Vagina (tissue), 2 donors: ENCODE measurements at regions not wholly inside any gene's neighbourhood (a gene's known extent, or its start where the extent isn't known, plus 50 kb on each side); places are given as distances from the start of the nearest gene placed in this dataset.

Source experiments
- DNase-seq, 2 donors: peaks; one replicate each; pipeline ENCODE4 v3.0.0-alpha.2; 2017; ENCODE audit errors: extremely low spot score in 2 of 2
- H3K27ac ChIP-seq: fragments of 200-600 bp; sonication (generic); one replicate; pipeline ENCODE4 v1.5.1; 2019
- H3K27me3 ChIP-seq: fragments of 200-600 bp; sonication (generic); one replicate; pipeline ENCODE4 v1.5.1; 2019
- H3K36me3 ChIP-seq, 2 donors: fragments of 200-600 bp; sonication (generic); one replicate each; pipeline ENCODE4 v1.5.1; 2017 to 2019
- H3K4me1 ChIP-seq: fragments of 200-600 bp; sonication (generic); one replicate; pipeline ENCODE4 v1.5.1; 2019
- H3K4me3 ChIP-seq, 2 donors: fragments of 200-600 bp; sonication (generic); 1 replicate in 1 of 2; 2 replicates in 1 of 2; pipeline ENCODE4 v1.5.1; 2016 to 2019
- H3K9me3 ChIP-seq: fragments of 200-600 bp; sonication (generic); one replicate; pipeline ENCODE4 v1.5.1; 2019
- CTCF ChIP-seq, 3 experiments: fragments of 450-650 bp in 2 of 3; fragments of 200-600 bp in 1 of 3; sonication (generic) in 1 of 3; IDR thresholded peaks; one replicate each; pipeline ENCODE4 v1.5.1; 2017 to 2019; ENCODE audit warnings: antibody characterized with exemption in 3 of 3, mild to moderate bottlenecking in 2 of 3, moderate library complexity in 2 of 3
- POLR2A ChIP-seq, 2 donors: fragments of 450-650 bp; IDR thresholded peaks; one replicate each; pipeline ENCODE4 v1.6.1; 2017; ENCODE audit warnings: antibody characterized with exemption in 2 of 2, mild to moderate bottlenecking in 2 of 2, moderate library complexity in 2 of 2
- POLR2AphosphoS5 ChIP-seq, 2 donors: sonication (generic); formaldehyde crosslinking; IDR thresholded peaks; one replicate each; pipeline ENCODE4 v1.9.0; 2017; ENCODE audit warnings: antibody characterized with exemption in 2 of 2, mild to moderate bottlenecking in 2 of 2, low read depth in 1 of 2; ENCODE audit not compliant: insufficient read depth in 1 of 2
- intact Hi-C: fragments of 100-400 bp; cut with DNase I; formaldehyde crosslinking; loops from one replicate; pipeline ENCODE4 v1.15.1; 2023

GRCh38 chr7:25680636-25681035 is 452.4 kb upstream of the NPVF start:
- TF ChIP-seq POLR2AphosphoS5 (IDR thresholded peaks at IDR 0.05; ENCODE audit: insufficient read depth in 1 of 2, low read depth in 1 of 2), result no peak
- no peak for TF ChIP-seq POLR2A (IDR thresholded peaks at IDR 0.05)
- TF ChIP-seq CTCF (IDR thresholded peaks at IDR 0.05), result no peak
- H3K9me3 ChIP-seq, result no peaks in the 10 kb centered on the region
- DNase-seq, result no peak
- no peak overlapping the region for H3K27ac ChIP-seq
- intact Hi-C loops, result no loop called here
- no peaks in the 10 kb centered on the region for H3K4me1 ChIP-seq
- no peaks in the 10 kb centered on the region for H3K27me3 ChIP-seq
- H3K4me3 ChIP-seq, result no peak overlapping the region
- H3K36me3 ChIP-seq, result no peaks in the 10 kb centered on the region

- H3K27ac ChIP-seq, result no peak overlapping the region
- H3K9me3 ChIP-seq, result no peaks in the 10 kb centered on the region
- H3K36me3 ChIP-seq, result no peaks in the 10 kb centered on the region
- H3K4me1 ChIP-seq, result no peaks in the 10 kb centered on the region
- no peak for DNase-seq
- intact Hi-C loops, result no loop called here
- H3K4me3 ChIP-seq, result no peak overlapping the region
- H3K27me3 ChIP-seq, result no peaks in the 10 kb centered on the region
- no peak for TF ChIP-seq POLR2AphosphoS5 (IDR thresholded peaks at IDR 0.05; ENCODE audit: insufficient read depth in 1 of 2, low read depth in 1 of 2)
- no peak for TF ChIP-seq CTCF (IDR thresholded peaks at IDR 0.05)
- no peak for TF ChIP-seq POLR2A (IDR thresholded peaks at IDR 0.05)
These were observed 456.1 kb upstream of the NPVF start for GRCh38 chr7:25684360-25684759.

- DNase-seq, result no peak
- no peak for TF ChIP-seq CTCF (IDR thresholded peaks at IDR 0.05)
- TF ChIP-seq POLR2A (IDR thresholded peaks at IDR 0.05), result no peak
- no peak for TF ChIP-seq POLR2AphosphoS5 (IDR thresholded peaks at IDR 0.05; ENCODE audit: insufficient read depth in 1 of 2, low read depth in 1 of 2)
- Histone ChIP-seq H3K27me3 (no peaks in the 10 kb centered on the region), H3K9me3 (no peaks in the 10 kb centered on the region), H3K4me1 (no peaks in the 10 kb centered on the region), H3K4me3 (no peak overlapping the region), H3K27ac (no peak overlapping the region), H3K36me3 (no peaks in the 10 kb centered on the region)
- intact Hi-C loops, result no loop called here
These were observed 458.2 kb upstream of the NPVF start for GRCh38 chr7:25686493-25686892.

- intact Hi-C loops, result no loop called here
- H3K36me3 ChIP-seq, result no peaks in the 10 kb centered on the region
- no peaks in the 10 kb centered on the region for H3K4me1 ChIP-seq
- no peaks in the 10 kb centered on the region for H3K27me3 ChIP-seq
- H3K27ac ChIP-seq, result no peak overlapping the region
- H3K4me3 ChIP-seq, result no peak overlapping the region
- TF ChIP-seq POLR2AphosphoS5 (IDR thresholded peaks at IDR 0.05; ENCODE audit: insufficient read depth in 1 of 2, low read depth in 1 of 2), result no peak
- TF ChIP-seq POLR2A (IDR thresholded peaks at IDR 0.05), result no peak
- no peak for TF ChIP-seq CTCF (IDR thresholded peaks at IDR 0.05)
- no peaks in the 10 kb centered on the region for H3K9me3 ChIP-seq
- no peak for DNase-seq
These were observed 457.8 kb upstream of the NFE2L3 start for GRCh38 chr7:25694211-25694610.

GRCh38 chr7:25694699-25695098 is 457.3 kb upstream of the NFE2L3 start:
- Histone ChIP-seq H3K27ac (no peak overlapping the region), H3K27me3 (no peaks in the 10 kb centered on the region), H3K4me3 (no peak overlapping the region), H3K9me3 (no peaks in the 10 kb centered on the region), H3K36me3 (no peaks in the 10 kb centered on the region), H3K4me1 (no peaks in the 10 kb centered on the region)
- no peak for DNase-seq
- TF ChIP-seq POLR2A (IDR thresholded peaks at IDR 0.05) (no peak), POLR2AphosphoS5 (IDR thresholded peaks at IDR 0.05; ENCODE audit: insufficient read depth in 1 of 2, low read depth in 1 of 2) (peak in 1 of 2 donors; percentile 26), CTCF (IDR thresholded peaks at IDR 0.05) (no peak)
- intact Hi-C loops, result no loop called here
